Uterus (tissue), 3 donors: ENCODE measurements at regions not wholly inside any gene's neighbourhood (a gene's known extent, or its start where the extent isn't known, plus 50 kb on each side); places are given as distances from the start of the nearest gene placed in this dataset.
"Not testable (repeated sequence)": the region's sequence is repeated elsewhere in the genome, so short reads cannot be mapped to it uniquely, and the experiment has no call there.

Source experiments
- DNase-seq, 2 donors: peaks; one replicate each; pipeline ENCODE4 v3.0.0-alpha.2; 2019 to 2020
- H3K27ac ChIP-seq, 2 donors: fragments of 200-600 bp; sonication (generic); 1 replicate in 1 of 2; 2 replicates in 1 of 2; pipeline ENCODE4 v1.5.1; 2016 to 2018
- H3K27me3 ChIP-seq, 2 donors: fragments of 200-600 bp; sonication (generic); one replicate each; pipeline ENCODE4 v1.5.1; 2018 to 2019; ENCODE audit warnings: control low read depth in 1 of 2
- H3K36me3 ChIP-seq, 2 donors: fragments of 200-600 bp; sonication (generic); one replicate each; pipeline ENCODE4 v1.5.1; 2019; ENCODE audit warnings: control low read depth in 1 of 2
- H3K4me1 ChIP-seq, 2 donors: fragments of 200-600 bp; sonication (generic); one replicate each; pipeline ENCODE4 v1.5.1; 2018 to 2019; ENCODE audit warnings: control low read depth in 1 of 2
- H3K4me3 ChIP-seq, 2 donors: fragments of 200-600 bp; sonication (generic); 1 replicate in 1 of 2; 2 replicates in 1 of 2; pipeline ENCODE4 v1.5.1; 2018 to 2019; ENCODE audit warnings: mild to moderate bottlenecking in 1 of 2
- H3K9me3 ChIP-seq, 2 donors: fragments of 200-600 bp; sonication (generic); one replicate each; pipeline ENCODE4 v1.5.1; 2019; ENCODE audit warnings: control low read depth in 1 of 2
- POLR2A ChIP-seq, 2 donors: fragments of 450-650 bp; IDR thresholded peaks; one replicate each; pipeline ENCODE4 v1.6.1; 2016; ENCODE audit warnings: antibody characterized with exemption in 2 of 2, mild to moderate bottlenecking in 1 of 2, moderate library complexity in 1 of 2
- intact Hi-C: fragments of 100-400 bp; cut with DNase I; formaldehyde crosslinking; loops from one replicate; pipeline ENCODE4 v1.15.1; 2023; ENCODE audit warnings: low total_unique reads
- TF ChIP-seq, protein P1 (sequence below), 4 experiments: fragments of 200-600 bp in 2 of 4; fragments of 450-650 bp in 2 of 4; sonication (generic) in 2 of 4; IDR thresholded peaks; one replicate each; pipeline ENCODE4 v1.5.1; 2016 to 2019; ENCODE audit warnings: antibody characterized with exemption in 4 of 4, mild to moderate bottlenecking in 2 of 4, moderate library complexity in 1 of 4
- donor health status: DM: yes; HTN: yes; CAD: no.

DNA sequence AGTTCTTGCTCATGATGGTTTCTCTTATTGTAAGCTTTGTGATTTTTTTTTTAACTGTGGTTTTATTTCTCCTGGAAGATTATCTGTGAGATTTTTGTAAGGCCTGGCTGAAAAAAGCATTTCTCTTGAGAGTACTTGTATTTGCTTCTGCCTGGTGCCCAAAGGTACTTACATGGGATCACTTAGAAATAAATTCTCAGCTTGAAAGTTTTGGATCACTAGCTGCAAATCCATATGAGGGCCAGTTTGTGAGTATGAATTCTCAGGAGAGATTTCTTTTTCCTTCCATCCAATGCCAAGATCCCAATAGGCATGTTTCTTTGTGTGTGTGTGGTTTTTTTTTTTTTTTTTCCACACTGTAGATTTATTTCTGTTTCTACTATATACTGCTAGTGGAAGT, 1884.7 kb upstream of the PCDH7 start:
- Histone ChIP-seq H3K9me3 (no peaks in the 10 kb centered on the region), H3K4me1 (no peaks in the 10 kb centered on the region), H3K27me3 (no peaks in the 10 kb centered on the region), H3K4me3 (no peak overlapping the region), H3K36me3 (no peaks in the 10 kb centered on the region), H3K27ac (no peak overlapping the region)
- DNase-seq = no peak
- TF ChIP-seq, protein P1, sequence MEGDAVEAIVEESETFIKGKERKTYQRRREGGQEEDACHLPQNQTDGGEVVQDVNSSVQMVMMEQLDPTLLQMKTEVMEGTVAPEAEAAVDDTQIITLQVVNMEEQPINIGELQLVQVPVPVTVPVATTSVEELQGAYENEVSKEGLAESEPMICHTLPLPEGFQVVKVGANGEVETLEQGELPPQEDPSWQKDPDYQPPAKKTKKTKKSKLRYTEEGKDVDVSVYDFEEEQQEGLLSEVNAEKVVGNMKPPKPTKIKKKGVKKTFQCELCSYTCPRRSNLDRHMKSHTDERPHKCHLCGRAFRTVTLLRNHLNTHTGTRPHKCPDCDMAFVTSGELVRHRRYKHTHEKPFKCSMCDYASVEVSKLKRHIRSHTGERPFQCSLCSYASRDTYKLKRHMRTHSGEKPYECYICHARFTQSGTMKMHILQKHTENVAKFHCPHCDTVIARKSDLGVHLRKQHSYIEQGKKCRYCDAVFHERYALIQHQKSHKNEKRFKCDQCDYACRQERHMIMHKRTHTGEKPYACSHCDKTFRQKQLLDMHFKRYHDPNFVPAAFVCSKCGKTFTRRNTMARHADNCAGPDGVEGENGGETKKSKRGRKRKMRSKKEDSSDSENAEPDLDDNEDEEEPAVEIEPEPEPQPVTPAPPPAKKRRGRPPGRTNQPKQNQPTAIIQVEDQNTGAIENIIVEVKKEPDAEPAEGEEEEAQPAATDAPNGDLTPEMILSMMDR (IDR thresholded peaks at IDR 0.05) = no peak
- TF ChIP-seq POLR2A (IDR thresholded peaks at IDR 0.05) = no peak
- intact Hi-C loops = no loop called here

DNA sequence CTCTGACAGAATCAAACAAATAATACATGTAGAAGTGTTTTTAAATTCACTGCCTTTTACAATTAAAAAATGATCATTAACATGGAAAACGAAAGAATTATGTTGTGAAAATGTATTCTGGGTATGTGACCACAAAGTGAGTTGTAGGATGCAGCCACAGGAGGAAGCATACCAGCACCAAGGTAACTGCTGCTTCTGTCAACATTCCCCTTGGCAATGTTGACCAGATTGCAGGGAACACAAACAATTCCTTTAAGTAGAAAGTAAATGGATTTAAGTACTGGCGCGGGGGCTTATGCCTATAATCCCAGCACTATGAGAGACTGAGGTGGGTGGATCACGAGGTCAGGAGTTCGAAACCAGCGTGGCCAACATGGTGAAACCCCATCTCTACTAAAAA, 1877.9 kb upstream of the PCDH7 start:
- Histone ChIP-seq H3K4me1 (no peaks in the 10 kb centered on the region), H3K9me3 (no peaks in the 10 kb centered on the region), H3K36me3 (no peaks in the 10 kb centered on the region), H3K27me3 (no peaks in the 10 kb centered on the region), H3K4me3 (no peak overlapping the region), H3K27ac (no peak overlapping the region)
- intact Hi-C loops = no loop called here
- TF ChIP-seq POLR2A (IDR thresholded peaks at IDR 0.05) = no peak
- TF ChIP-seq, protein P1 (IDR thresholded peaks at IDR 0.05) = no peak
- no peak for DNase-seq

DNA sequence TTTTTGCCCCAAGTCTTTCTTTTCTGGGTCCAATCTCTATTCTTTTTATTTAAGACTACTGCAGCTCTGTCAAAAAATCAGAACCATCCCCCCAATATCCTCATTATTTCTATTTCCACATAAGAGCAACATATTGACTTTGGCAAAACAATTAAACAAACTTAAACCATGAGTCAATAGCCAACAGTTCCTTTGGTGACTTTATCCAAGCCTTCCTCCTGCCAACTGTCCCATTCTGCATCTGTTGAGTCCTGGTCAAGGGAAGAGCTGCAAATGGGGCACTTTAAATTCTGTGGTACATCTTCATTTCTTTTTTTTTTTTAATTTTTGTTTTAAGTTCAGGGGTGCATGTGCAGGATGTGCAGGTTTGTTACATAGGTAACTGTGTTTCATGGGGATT, 1875.0 kb upstream of the PCDH7 start:
- TF ChIP-seq, protein P1 (IDR thresholded peaks at IDR 0.05) = no peak
- TF ChIP-seq POLR2A (IDR thresholded peaks at IDR 0.05) = no peak
- Histone ChIP-seq H3K27me3 (no peaks in the 10 kb centered on the region), H3K9me3 (no peaks in the 10 kb centered on the region), H3K36me3 (no peaks in the 10 kb centered on the region), H3K4me3 (no peak overlapping the region), H3K4me1 (no peaks in the 10 kb centered on the region), H3K27ac (no peak overlapping the region)
- intact Hi-C loops = no loop called here
- no peak for DNase-seq

DNA sequence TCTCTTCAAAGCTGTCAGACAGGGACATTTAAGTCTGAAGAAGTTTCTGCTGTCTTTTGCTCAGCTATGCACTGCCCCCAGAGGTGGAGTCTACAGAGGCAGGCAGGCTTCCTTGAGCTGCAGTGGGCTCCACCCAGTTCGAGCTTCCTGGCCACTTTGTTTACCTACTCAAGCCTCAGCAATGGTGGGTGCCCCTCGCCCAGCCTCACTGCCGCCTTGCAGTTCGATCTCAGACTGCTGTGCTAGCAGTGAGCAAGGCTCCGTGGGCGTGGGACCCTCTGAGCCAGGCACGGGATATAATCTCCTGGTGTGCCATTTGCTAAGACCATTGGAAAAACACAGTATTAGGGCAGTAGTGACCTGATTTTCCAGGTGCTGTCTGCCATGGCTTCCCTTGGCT, 1863.1 kb upstream of the PCDH7 start:
- intact Hi-C loops, H3K27ac ChIP-seq, DNase-seq: not testable (repeated sequence)

DNA sequence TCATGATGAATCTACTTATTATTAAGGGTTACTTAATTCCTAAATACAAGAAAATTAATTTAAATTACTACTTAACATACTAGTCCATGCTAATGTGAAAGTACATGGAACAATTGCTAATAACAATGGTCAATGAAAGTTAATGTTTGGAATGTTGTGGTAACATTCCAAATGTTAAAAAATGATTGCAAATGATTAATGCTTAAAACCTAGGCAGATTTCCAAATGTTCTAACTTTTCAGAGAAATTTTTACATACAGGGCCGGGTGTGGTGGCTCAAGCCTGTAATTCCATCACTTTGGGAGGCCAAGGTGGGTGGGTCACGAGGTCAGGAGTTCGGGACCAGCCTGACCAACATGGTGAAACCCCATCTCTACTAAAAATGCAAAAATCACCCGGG, 1851.3 kb upstream of the PCDH7 start:
- Histone ChIP-seq H3K4me1 (no peaks in the 10 kb centered on the region), H3K9me3 (no peaks in the 10 kb centered on the region), H3K4me3 (no peak overlapping the region), H3K27ac (no peak overlapping the region), H3K36me3 (no peaks in the 10 kb centered on the region), H3K27me3 (no peaks in the 10 kb centered on the region)
- intact Hi-C loops = no loop called here
- no peak for TF ChIP-seq POLR2A (IDR thresholded peaks at IDR 0.05)
- TF ChIP-seq, protein P1 (IDR thresholded peaks at IDR 0.05) = no peak
- DNase-seq = no peak

More for the DNA sequence above, 1863.1 kb upstream of the PCDH7 start:
- H3K27me3 ChIP-seq, H3K4me1 ChIP-seq, H3K4me3 ChIP-seq, H3K9me3 ChIP-seq, H3K36me3 ChIP-seq: not testable (repeated sequence)

DNA sequence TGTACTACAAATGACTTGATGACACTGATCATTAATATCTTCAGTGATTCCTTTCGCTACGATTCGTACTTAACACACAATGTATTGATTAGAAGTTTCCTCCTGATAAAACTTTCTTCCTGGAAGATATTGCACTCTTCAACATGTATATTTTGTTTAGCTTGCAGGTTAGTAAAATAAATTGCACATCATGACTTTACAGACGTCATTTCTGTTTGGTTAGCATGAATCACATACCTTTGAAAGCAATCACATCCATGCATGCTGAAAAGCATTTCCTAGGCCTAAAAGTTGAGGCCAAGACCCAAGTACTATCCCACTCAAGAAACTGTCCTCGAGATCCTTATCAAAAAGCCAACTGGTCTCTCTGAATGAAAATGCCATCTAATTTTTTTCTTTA, 1841.0 kb upstream of the PCDH7 start:
- no peak for DNase-seq
- Histone ChIP-seq H3K27me3 (no peaks in the 10 kb centered on the region), H3K27ac (no peak overlapping the region), H3K4me3 (no peak overlapping the region), H3K9me3 (no peaks in the 10 kb centered on the region), H3K4me1 (no peaks in the 10 kb centered on the region), H3K36me3 (no peaks in the 10 kb centered on the region)
- intact Hi-C loops = no loop called here
- TF ChIP-seq POLR2A (IDR thresholded peaks at IDR 0.05) = no peak
- TF ChIP-seq, protein P1 (IDR thresholded peaks at IDR 0.05) = no peak
